HepG2 (cell line): ENCODE measurements at regions not wholly inside any gene's neighbourhood (a gene's known extent, or its start where the extent isn't known, plus 50 kb on each side); places are given as distances from the start of the nearest gene placed in this dataset.

Experiments
- ATAC-seq: fragments of 200-7000 bp; cut with Tn5 transposase; 3 replicates; pipeline ENCODE4 v1.9.1; 2020; ENCODE audit warnings: mild to moderate bottlenecking, moderate library complexity
- BruUV-seq: library from RNA; stranded (reverse); fragments of 400-500 nt; replicated peaks from 2 replicates; lab custom pipeline; 2021; lab: Mats Ljungman, UMichigan
- CTCF ChIA-PET: fragments of 300-600 bp; formaldehyde crosslinking; extraction: SDS; loops from one replicate; lab custom pipeline; 2021; ENCODE audit warnings: low total read pairs, inconsistent platforms, low intra/inter-chr PET ratio; lab: Yijun Ruan, JAX
- POLR2A ChIA-PET: fragments of 350-600 bp; sonication (Branson Sonifier 250); formaldehyde crosslinking; loops from one replicate; lab custom pipeline; 2020; ENCODE audit warnings: antibody characterized with exemption, inconsistent platforms; lab: Yijun Ruan, JAX
- DNase-seq: peaks from one replicate; pipeline ENCODE4 v3.0.0-alpha.2; 2015; ENCODE audit warnings: low spot score
- FAIRE-seq: peaks from 3 replicates; lab custom pipeline; 2011; peaks lifted over from hg19 to GRCh38; lab: Jason Lieb, UNC
- H2AFZ ChIP-seq: one replicate; pipeline ENCODE4 v1.6.1; 2011; ENCODE audit warnings: low read length, inconsistent platforms
- H3K27ac ChIP-seq: fragments of 300-600 bp; 3 replicates; pipeline ENCODE4 v1.8.0; 2011; ENCODE audit warnings: mixed run types, mild to moderate bottlenecking, mixed read lengths, low read length, inconsistent platforms; ENCODE audit not compliant: insufficient read depth; ENCODE audit errors: extremely low read length
- H3K27me3 ChIP-seq, 2 experiments: fragments of 200-600 bp in 1 of 2; 2 replicates in 1 of 2; 3 replicates in 1 of 2; pipeline versions ENCODE4 v1.6.0 to v1.8.0; 2011; ENCODE audit warnings: low read length in 2 of 2, mild to moderate bottlenecking in 2 of 2, moderate library complexity in 2 of 2, inconsistent platforms in 1 of 2; ENCODE audit not compliant: insufficient read depth in 2 of 2, control insufficient read depth in 1 of 2
- H3K36me3 ChIP-seq, 2 experiments: fragments of 200-600 bp in 1 of 2; replicated peaks in 1 of 2; 2 replicates in 1 of 2; 3 replicates in 1 of 2; pipeline versions ENCODE4 v1.5.1 to v1.8.0; 2011; ENCODE audit warnings: low read length in 2 of 2, inconsistent platforms in 1 of 2; ENCODE audit not compliant: insufficient read depth in 2 of 2, control insufficient read depth in 1 of 2
- H3K4me1 ChIP-seq: 2 replicates; pipeline ENCODE4 v1.5.1; 2012; ENCODE audit warnings: low read length, inconsistent platforms; ENCODE audit not compliant: insufficient read depth
- H3K4me2 ChIP-seq: 2 replicates; pipeline ENCODE4 v1.6.0; 2011; ENCODE audit warnings: low read depth, low read length, inconsistent platforms
- H3K4me3 ChIP-seq, 3 experiments: fragments of 200-600 bp in 1 of 3; sonication (generic), shearing (Covaris generic) in 1 of 3; replicated peaks in 1 of 3; 2 replicates each; pipeline ENCODE4 v1.5.1; 2011 to 2016; ENCODE audit warnings: low read length in 3 of 3, inconsistent platforms in 2 of 3, low read depth in 2 of 3, mild to moderate bottlenecking in 2 of 3, control low read depth in 1 of 3, mixed read lengths in 1 of 3; ENCODE audit not compliant: insufficient read depth in 1 of 3
- H3K79me2 ChIP-seq: one replicate; pipeline ENCODE4 v1.6.1; 2011; ENCODE audit warnings: low read length, inconsistent platforms; ENCODE audit not compliant: insufficient read depth
- H3K9ac ChIP-seq: 2 replicates; pipeline ENCODE4 v1.6.0; 2011; ENCODE audit warnings: mild to moderate bottlenecking, low read depth, low read length, inconsistent platforms; ENCODE audit not compliant: insufficient read depth
- H3K9me3 ChIP-seq: 2 replicates; pipeline ENCODE4 v1.5.1; 2012; ENCODE audit warnings: mild to moderate bottlenecking, low read length
- H4K20me1 ChIP-seq: 2 replicates; pipeline ENCODE4 v1.6.0; 2011; ENCODE audit warnings: inconsistent platforms, mild to moderate bottlenecking, low read length, moderate library complexity; ENCODE audit not compliant: insufficient read depth
- ATF7 ChIP-seq, 2 experiments: fragments of 450-650 bp in 1 of 2; sonication (generic) in 1 of 2; formaldehyde crosslinking in 1 of 2; IDR thresholded peaks; 2 replicates each; pipeline versions ENCODE4 v1.4.0 to v1.6.1; 2016 to 2020; ENCODE audit warnings: antibody characterized with exemption in 1 of 2, mild to moderate bottlenecking in 1 of 2, missing genetic modification reagents in 1 of 2
- CCDC6 ChIP-seq: sonication (generic); formaldehyde crosslinking; IDR thresholded peaks from 2 replicates; pipeline ENCODE4 v1.8.1; 2022; ENCODE audit warnings: mild to moderate bottlenecking, missing genetic modification reagents, moderate library complexity
- MAZ ChIP-seq, 2 experiments: sonication (generic) in 1 of 2; formaldehyde crosslinking in 1 of 2; IDR thresholded peaks; 2 replicates each; pipeline versions ENCODE4 v1.5.0 to v1.6.1; 2012 to 2020; ENCODE audit warnings: low read depth in 2 of 2, mild to moderate bottlenecking in 2 of 2, borderline replicate concordance in 1 of 2, improper control_type of control experiment in 1 of 2, low read length in 1 of 2, missing genetic modification reagents in 1 of 2, moderate library complexity in 1 of 2
- MXD4 ChIP-seq: IDR thresholded peaks from 2 replicates; pipeline ENCODE4 v1.6.1; 2016; ENCODE audit warnings: mild to moderate bottlenecking, missing biosample characterization, missing genetic modification reagents
- RAD21 ChIP-seq: fragments of 450-650 bp; formaldehyde crosslinking; IDR thresholded peaks from 2 replicates; pipeline ENCODE4 v1.5.0; 2020; ENCODE audit warnings: mild to moderate bottlenecking
- RNF2 ChIP-seq: fragments of 450-650 bp; conservative IDR thresholded peaks from 2 replicates; pipeline ENCODE4 v1.6.1; 2016; ENCODE audit warnings: low read depth
- SIN3A ChIP-seq: IDR thresholded peaks from 2 replicates; pipeline ENCODE4 v1.6.1; 2011; ENCODE audit warnings: low read depth, mild to moderate bottlenecking, control low read depth, low read length, borderline replicate concordance
- SIN3B ChIP-seq: fragments of 150-350 bp; IDR thresholded peaks from 2 replicates; pipeline ENCODE4 v1.6.1; 2014; ENCODE audit warnings: low read length
- STAT5B ChIP-seq: sonication (generic); formaldehyde crosslinking; IDR thresholded peaks from 2 replicates; pipeline ENCODE4 v1.4.0; 2020; ENCODE audit warnings: missing genetic modification reagents
- ZNF160 ChIP-seq: sonication (generic); formaldehyde crosslinking; IDR thresholded peaks from 2 replicates; pipeline ENCODE4 v1.8.0; 2022; ENCODE audit warnings: mild to moderate bottlenecking, inconsistent platforms, missing genetic modification reagents
- ZNF552 ChIP-seq: sonication (generic); formaldehyde crosslinking; IDR thresholded peaks from 2 replicates; pipeline ENCODE4 v1.9.0; 2022; ENCODE audit warnings: missing genetic modification reagents, mild to moderate bottlenecking, borderline replicate concordance
- ZNF766 ChIP-seq: sonication (generic); formaldehyde crosslinking; IDR thresholded peaks from 2 replicates; pipeline ENCODE4 v1.5.0; 2020; ENCODE audit warnings: missing genetic modification reagents, borderline replicate concordance
- ZNF790 ChIP-seq: sonication (generic); formaldehyde crosslinking; IDR thresholded peaks from 2 replicates; pipeline ENCODE4 v1.8.0; 2022; ENCODE audit warnings: missing genetic modification reagents, mild to moderate bottlenecking, borderline replicate concordance
- WGBS: methylation state at CpG from one replicate; pipeline ENCODE4 v1.1.6; 2017; ENCODE audit warnings: low lambda C conversion rate; 5-methylcytosine and 5-hydroxymethylcytosine counted together
- in situ Hi-C: cut with HindIII; loops from 2 replicates; pipeline ENCODE4 v1.10.0; 2017; ENCODE audit warnings: low pct_unique_long_range_greater_than_20kb; ENCODE audit not compliant: extremely low pct_ligation_motif_present
- intact Hi-C: fragments of 100-400 bp; cut with micrococcal nuclease; formaldehyde crosslinking; loops from one replicate; pipeline ENCODE4 v1.10.0; 2022; ENCODE audit not compliant: unreplicated experiment
- TF ChIP-seq, protein P1 (sequence below): sonication (generic); formaldehyde crosslinking; IDR thresholded peaks from 2 replicates; pipeline ENCODE4 v1.4.0; 2020; ENCODE audit warnings: missing genetic modification reagents
- TF ChIP-seq, protein P2 (sequence below): sonication (generic); formaldehyde crosslinking; IDR thresholded peaks from 2 replicates; pipeline ENCODE4 v1.5.0; 2020; ENCODE audit warnings: mild to moderate bottlenecking, missing genetic modification reagents

DNA sequence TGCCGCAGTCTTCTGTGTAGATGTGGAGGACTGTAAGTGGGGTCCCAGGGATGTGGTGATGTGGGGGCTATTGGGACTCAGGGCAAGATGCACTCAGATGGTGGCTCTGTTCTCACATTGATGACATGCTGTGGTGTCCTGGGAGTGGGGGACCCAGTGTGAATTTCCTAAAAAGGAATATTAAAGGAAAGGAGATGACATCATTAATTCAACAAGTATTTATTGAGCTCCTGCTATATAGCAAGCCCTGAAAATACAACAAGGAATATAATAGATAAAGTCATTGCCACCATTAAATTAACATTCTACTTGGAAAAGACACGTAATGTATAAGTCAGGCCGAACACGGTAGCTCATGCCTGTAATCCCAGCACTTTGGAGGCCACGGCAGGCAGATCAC is 61.9 kb upstream of the MNX1 start:
- no peak for DNase-seq
- H3K79me2 ChIP-seq, result no peaks in the 10 kb centered on the region
- intact Hi-C loops (no loop called here), in situ Hi-C loops (no loop called here)
- H4K20me1 ChIP-seq, result no peaks in the 10 kb centered on the region
- H2AFZ ChIP-seq, result no peak overlapping the region
- ChIA-PET POLR2A (no interaction called here), CTCF (no interaction called here)
- 26% methylated on average over 5 of the region's 5 CpGs for WGBS
- H3K36me3 ChIP-seq, result no peaks in the 10 kb centered on the region
- FAIRE-seq, result no peak
- no TSS peak for BruUV-seq
- no peaks in the 10 kb centered on the region for H3K4me1 ChIP-seq
- ATAC-seq, result no peak
- no peaks in the 10 kb centered on the region for H3K9me3 ChIP-seq
- no peak overlapping the region for H3K27ac ChIP-seq
- TF ChIP-seq RNF2, result no peak
- TF ChIP-seq, protein P1, sequence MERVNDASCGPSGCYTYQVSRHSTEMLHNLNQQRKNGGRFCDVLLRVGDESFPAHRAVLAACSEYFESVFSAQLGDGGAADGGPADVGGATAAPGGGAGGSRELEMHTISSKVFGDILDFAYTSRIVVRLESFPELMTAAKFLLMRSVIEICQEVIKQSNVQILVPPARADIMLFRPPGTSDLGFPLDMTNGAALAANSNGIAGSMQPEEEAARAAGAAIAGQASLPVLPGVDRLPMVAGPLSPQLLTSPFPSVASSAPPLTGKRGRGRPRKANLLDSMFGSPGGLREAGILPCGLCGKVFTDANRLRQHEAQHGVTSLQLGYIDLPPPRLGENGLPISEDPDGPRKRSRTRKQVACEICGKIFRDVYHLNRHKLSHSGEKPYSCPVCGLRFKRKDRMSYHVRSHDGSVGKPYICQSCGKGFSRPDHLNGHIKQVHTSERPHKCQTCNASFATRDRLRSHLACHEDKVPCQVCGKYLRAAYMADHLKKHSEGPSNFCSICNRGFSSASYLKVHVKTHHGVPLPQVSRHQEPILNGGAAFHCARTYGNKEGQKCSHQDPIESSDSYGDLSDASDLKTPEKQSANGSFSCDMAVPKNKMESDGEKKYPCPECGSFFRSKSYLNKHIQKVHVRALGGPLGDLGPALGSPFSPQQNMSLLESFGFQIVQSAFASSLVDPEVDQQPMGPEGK (CRISPR knock-in tag), result no peak
- TF ChIP-seq SIN3A, result no peak
- no peak for TF ChIP-seq SIN3B
- peak; percentile 77 for TF ChIP-seq ATF7 (IDR thresholded peaks at IDR 0.05)
- TF ChIP-seq ATF7 (CRISPR knock-in tag; IDR thresholded peaks at IDR 0.05), result no peak
- TF ChIP-seq, all 625 proteins: peak for 1
- no peak overlapping the region for H3K4me2 ChIP-seq
- peaks cover 4 to 51% of the 10 kb centered on the region in 2 experiments; a peak in 4 of 5 replicates for H3K27me3 ChIP-seq
- no peak overlapping the region for H3K4me3 ChIP-seq
- H3K9ac ChIP-seq, result no peak overlapping the region

DNA sequence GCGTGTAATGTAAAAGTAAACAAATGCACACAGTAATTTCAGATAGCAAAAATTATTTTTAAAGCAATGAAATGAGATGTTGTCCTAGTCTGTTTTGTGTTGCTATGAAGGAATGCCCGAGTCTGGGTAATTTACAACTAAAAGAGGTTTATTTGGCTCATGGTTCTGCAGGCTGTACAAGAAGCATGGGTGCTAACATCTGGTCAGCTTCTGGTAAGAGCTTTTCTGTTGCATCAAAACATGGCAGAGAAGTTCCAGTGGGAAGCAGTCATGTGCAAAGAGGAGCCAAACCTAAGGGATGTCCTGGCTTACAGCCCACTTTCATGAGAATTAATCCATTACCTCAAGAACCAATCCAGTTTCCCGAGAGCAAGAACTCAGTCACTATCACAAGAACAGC is 62.9 kb upstream of the MNX1 start:
- Histone ChIP-seq H3K4me2 (no peak overlapping the region), H3K9me3 (no peaks in the 10 kb centered on the region), H3K9ac (no peak overlapping the region), H3K79me2 (no peaks in the 10 kb centered on the region), H2AFZ (no peak overlapping the region), H3K27me3 (peaks cover 4 to 54% of the 10 kb centered on the region in 2 experiments; a peak in 4 of 5 replicates), H3K4me3 (no peak overlapping the region), H4K20me1 (no peaks in the 10 kb centered on the region), H3K27ac (no peak overlapping the region), H3K4me1 (no peaks in the 10 kb centered on the region), H3K36me3 (no peaks in the 10 kb centered on the region)
- FAIRE-seq (no peak), ATAC-seq (no peak), DNase-seq (no peak)
- no TSS peak for BruUV-seq
- POLR2A ChIA-PET, result no interaction called here
- WGBS, result 4% methylated on average over 3 of the region's 3 CpGs
- intact Hi-C loops (no loop called here), in situ Hi-C loops (no loop called here)
- CTCF ChIA-PET, result no interaction called here
- TF ChIP-seq MXD4 (CRISPR knock-in tag), result no peak
- TF ChIP-seq CCDC6 (CRISPR knock-in tag), result no peak
- TF ChIP-seq ZNF160, result no peak
- no peak for TF ChIP-seq RAD21 (CRISPR knock-in tag)
- TF ChIP-seq STAT5B (CRISPR knock-in tag), result no peak
- no peak for TF ChIP-seq ZNF766
- TF ChIP-seq, protein P2, sequence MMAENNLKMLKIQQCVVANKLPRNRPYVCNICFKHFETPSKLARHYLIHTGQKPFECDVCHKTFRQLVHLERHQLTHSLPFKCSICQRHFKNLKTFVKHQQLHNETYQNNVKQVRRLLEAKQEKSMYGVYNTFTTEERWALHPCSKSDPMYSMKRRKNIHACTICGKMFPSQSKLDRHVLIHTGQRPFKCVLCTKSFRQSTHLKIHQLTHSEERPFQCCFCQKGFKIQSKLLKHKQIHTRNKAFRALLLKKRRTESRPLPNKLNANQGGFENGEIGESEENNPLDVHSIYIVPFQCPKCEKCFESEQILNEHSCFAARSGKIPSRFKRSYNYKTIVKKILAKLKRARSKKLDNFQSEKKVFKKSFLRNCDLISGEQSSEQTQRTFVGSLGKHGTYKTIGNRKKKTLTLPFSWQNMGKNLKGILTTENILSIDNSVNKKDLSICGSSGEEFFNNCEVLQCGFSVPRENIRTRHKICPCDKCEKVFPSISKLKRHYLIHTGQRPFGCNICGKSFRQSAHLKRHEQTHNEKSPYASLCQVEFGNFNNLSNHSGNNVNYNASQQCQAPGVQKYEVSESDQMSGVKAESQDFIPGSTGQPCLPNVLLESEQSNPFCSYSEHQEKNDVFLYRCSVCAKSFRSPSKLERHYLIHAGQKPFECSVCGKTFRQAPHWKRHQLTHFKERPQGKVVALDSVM, result no peak
- TF ChIP-seq MAZ (IDR thresholded peaks at IDR 0.05; ENCODE audit: borderline replicate concordance, low read depth, low read length), result no peak
- TF ChIP-seq MAZ (CRISPR knock-in tag; IDR thresholded peaks at IDR 0.05; ENCODE audit: low read depth), result no peak
- TF ChIP-seq ZNF552 (CRISPR knock-in tag), result no peak
- TF ChIP-seq ZNF790 (CRISPR knock-in tag), result no peak
